ENCODE measurements at regions not wholly inside any gene's neighbourhood (a gene's known extent, or its start where the extent isn't known, plus 50 kb on each side); places are given as distances from the start of the nearest gene placed in this dataset.

DNA sequence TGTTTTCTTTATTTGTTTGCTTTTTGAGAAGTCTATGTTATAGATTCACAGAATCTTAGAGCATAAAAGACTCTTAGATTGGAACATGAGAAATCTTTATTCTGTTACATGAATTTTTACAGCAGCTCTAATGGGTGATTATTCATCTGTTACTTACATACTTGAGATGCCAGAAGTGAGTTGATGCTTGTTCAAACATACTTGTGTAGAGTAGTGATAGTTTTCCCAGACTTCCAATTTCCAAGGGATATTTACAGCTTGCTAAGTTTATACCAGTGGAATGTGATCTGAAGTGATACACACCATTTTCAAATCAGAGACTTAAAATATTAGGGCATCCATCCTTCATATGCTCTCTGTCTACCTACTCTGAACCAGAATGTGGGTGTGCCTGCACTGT lies 252.9 kb upstream of the SMIM31 start:
- no peaks in the 10 kb centered on the region for H3K9me3 ChIP-seq
- H3K27me3 ChIP-seq = no peaks in the 10 kb centered on the region
- no peaks in the 10 kb centered on the region for H3K36me3 ChIP-seq
- no peak for DNase-seq
- H3K4me1 ChIP-seq = no peaks in the 10 kb centered on the region
- intact Hi-C loops (cut with DNase I) = no loop called here
- H3K4me3 ChIP-seq = no peak overlapping the region
- TF ChIP-seq, protein P1, sequence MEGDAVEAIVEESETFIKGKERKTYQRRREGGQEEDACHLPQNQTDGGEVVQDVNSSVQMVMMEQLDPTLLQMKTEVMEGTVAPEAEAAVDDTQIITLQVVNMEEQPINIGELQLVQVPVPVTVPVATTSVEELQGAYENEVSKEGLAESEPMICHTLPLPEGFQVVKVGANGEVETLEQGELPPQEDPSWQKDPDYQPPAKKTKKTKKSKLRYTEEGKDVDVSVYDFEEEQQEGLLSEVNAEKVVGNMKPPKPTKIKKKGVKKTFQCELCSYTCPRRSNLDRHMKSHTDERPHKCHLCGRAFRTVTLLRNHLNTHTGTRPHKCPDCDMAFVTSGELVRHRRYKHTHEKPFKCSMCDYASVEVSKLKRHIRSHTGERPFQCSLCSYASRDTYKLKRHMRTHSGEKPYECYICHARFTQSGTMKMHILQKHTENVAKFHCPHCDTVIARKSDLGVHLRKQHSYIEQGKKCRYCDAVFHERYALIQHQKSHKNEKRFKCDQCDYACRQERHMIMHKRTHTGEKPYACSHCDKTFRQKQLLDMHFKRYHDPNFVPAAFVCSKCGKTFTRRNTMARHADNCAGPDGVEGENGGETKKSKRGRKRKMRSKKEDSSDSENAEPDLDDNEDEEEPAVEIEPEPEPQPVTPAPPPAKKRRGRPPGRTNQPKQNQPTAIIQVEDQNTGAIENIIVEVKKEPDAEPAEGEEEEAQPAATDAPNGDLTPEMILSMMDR (IDR thresholded peaks at IDR 0.05) = no peak
- no peak for TF ChIP-seq POLR2A (IDR thresholded peaks at IDR 0.05)
- no peak overlapping the region for H3K27ac ChIP-seq

DNA sequence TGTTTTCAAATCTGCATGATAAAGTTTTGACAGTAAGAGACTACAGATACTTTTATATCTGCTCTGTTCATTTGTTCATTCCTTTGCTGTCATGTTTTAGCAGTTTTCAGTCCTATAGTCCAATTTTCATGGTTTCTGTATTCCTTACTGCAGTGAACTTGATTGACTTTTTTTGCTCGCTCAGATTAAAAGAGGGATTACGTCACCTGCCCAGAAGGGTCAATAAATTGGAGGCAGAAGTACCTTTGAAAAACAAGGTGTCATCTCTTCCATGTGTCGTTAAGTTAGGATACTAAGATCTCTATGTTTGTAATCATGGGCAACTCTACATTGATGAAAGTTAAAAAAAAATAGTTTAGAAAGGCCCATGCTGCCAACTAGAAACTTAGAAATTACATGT lies 250.1 kb upstream of the SMIM31 start:
- intact Hi-C loops (cut with DNase I) = no loop called here
- H3K9me3 ChIP-seq = no peaks in the 10 kb centered on the region
- 53 to 62% methylated on average over 3 of the region's 3 CpGs for WGBS, 2 donors

DNA sequence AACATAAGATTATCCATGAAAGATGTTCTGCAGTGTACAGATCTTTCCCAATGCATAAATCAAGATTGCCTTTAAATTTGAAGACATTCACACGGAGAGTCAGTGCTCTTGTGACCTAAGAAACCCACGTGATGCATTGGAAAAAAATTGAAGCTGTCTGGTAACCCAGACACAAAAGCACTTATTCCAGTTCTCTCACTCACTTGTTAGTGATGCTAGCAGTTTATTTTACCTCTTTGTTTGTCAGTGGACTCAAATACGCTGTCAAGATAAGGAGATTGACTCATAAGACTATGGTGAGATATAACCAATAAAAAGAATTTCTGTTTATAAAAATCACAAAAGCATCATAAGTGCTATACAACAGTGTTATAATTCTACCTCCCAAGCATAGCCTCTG lies 245.8 kb upstream of the SMIM31 start:
- Histone ChIP-seq H3K27me3 (no peaks in the 10 kb centered on the region), H3K36me3 (no peaks in the 10 kb centered on the region), H3K9me3 (no peaks in the 10 kb centered on the region), H3K4me1 (peaks cover 0 to 11% (median 4%) of the 10 kb centered on the region in 3 donors), H3K27ac (no peak overlapping the region), H3K4me3 (no peak overlapping the region)
- intact Hi-C loops (cut with DNase I) = no loop called here
- TF ChIP-seq, protein P1 (IDR thresholded peaks at IDR 0.05) = no peak
- TF ChIP-seq POLR2A (IDR thresholded peaks at IDR 0.05) = no peak
- WGBS, 2 donors = 67 to 75% methylated on average over 3 of the region's 3 CpGs
- DNase-seq = no peak

More for the DNA sequence above, 250.1 kb upstream of the SMIM31 start:
- Histone ChIP-seq H3K4me3 (no peak overlapping the region), H3K4me1 (peaks cover 0 to under 1% (median 0%) of the 10 kb centered on the region in 3 donors), H3K27me3 (no peaks in the 10 kb centered on the region), H3K36me3 (no peaks in the 10 kb centered on the region), H3K27ac (no peak overlapping the region)
- no peak for DNase-seq
- no peak for TF ChIP-seq POLR2A (IDR thresholded peaks at IDR 0.05)
- TF ChIP-seq, protein P1 (IDR thresholded peaks at IDR 0.05) = no peak

DNA sequence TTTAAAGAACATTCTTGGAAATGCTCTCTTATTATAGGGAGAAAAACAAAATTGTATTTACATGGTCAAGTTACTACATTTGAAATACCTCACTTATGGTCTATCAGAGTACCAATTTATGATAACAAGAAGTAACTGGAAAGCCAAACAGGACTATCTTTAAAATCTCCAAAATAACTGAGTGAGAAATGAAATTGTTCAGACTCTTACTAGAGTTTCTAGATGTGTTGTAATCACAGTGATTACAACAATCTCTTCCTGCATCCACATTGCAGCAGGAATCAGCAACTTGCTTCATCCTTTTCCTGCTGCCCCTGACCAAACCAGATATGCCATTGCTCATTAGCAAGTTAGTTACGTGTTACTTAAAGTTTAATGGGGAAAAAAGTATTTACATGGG lies 245.2 kb upstream of the SMIM31 start:
- WGBS, 2 donors = 39 to 45% methylated on average over 1 of the region's 1 CpG
- no peak overlapping the region for H3K27ac ChIP-seq
- H3K27me3 ChIP-seq = no peaks in the 10 kb centered on the region
- no peak for DNase-seq
- no peak for TF ChIP-seq POLR2A (IDR thresholded peaks at IDR 0.05)
- no peaks in the 10 kb centered on the region for H3K36me3 ChIP-seq
- H3K4me3 ChIP-seq = no peak overlapping the region
- H3K4me1 ChIP-seq = peaks cover 0 to 11% (median 4%) of the 10 kb centered on the region in 3 donors
- no peaks in the 10 kb centered on the region for H3K9me3 ChIP-seq
- intact Hi-C loops (cut with DNase I) = no loop called here

DNA sequence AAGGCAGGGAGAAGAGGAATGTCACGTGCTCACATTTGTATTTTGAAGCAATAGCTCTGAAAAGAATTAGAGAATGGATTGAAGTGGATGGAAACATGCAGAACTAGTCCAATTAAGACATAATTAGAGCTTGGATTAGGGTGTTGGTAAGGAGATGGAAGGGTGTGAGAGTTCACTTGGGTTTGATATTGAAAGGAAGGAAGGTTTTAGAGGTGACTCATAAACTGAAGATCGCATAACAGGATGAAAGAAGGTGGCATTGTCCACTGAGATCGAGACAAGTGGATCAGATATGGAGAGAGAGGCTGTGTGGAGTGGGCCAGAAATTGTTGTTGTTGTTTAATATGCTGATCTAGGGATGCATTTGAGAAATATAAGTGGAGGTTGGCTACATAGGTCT lies 244.0 kb upstream of the SMIM31 start:
- 11 to 28% methylated on average over 3 of the region's 3 CpGs for WGBS, 2 donors
- DNase-seq = no peak
- H3K4me1 ChIP-seq = peaks cover 0 to 20% (median 4%) of the 10 kb centered on the region in 3 donors
- no peaks in the 10 kb centered on the region for H3K27me3 ChIP-seq
- no peak overlapping the region for H3K27ac ChIP-seq
- H3K9me3 ChIP-seq = no peaks in the 10 kb centered on the region
- no peak overlapping the region for H3K4me3 ChIP-seq
- no peak for TF ChIP-seq POLR2A (IDR thresholded peaks at IDR 0.05)
- TF ChIP-seq, protein P1 (IDR thresholded peaks at IDR 0.05) = no peak
- H3K36me3 ChIP-seq = no peaks in the 10 kb centered on the region
- intact Hi-C loops (cut with DNase I) = no loop called here

DNA sequence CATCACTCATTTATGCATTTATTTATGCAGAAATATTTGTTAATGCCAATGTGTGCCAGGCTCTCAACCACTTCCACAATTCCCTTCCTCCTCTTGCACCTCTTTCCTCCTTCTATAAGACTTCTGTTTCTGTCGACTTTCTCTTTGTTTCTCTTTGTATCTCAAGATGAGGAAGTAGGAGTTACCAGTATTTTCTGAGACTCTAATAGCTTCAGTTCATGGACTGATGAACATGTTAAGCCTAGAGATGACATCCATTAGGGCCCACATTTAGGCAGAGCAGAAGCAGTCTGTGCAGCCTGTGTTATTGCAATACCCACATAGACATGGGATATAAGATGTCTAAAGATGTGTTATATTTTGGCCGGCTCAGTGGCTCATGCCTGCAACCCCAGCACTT lies 241.8 kb upstream of the SMIM31 start:
- H3K4me3 ChIP-seq = no peak overlapping the region
- no peaks in the 10 kb centered on the region for H3K27me3 ChIP-seq
- peaks cover 0 to 20% (median 4%) of the 10 kb centered on the region in 3 donors for H3K4me1 ChIP-seq
- no peak overlapping the region for H3K27ac ChIP-seq
- no peaks in the 10 kb centered on the region for H3K9me3 ChIP-seq
- no peak for DNase-seq
- no peak for TF ChIP-seq POLR2A (IDR thresholded peaks at IDR 0.05)
- TF ChIP-seq, protein P1 (IDR thresholded peaks at IDR 0.05) = no peak
- intact Hi-C loops (cut with DNase I) = no loop called here
- WGBS, 2 donors = 40 to 81% methylated on average over 1 to 2 of the region's 2 CpGs
- no peaks in the 10 kb centered on the region for H3K36me3 ChIP-seq
